Muscle layer of duodenum (tissue), 2 donors: ENCODE measurements at regions not wholly inside any gene's neighbourhood (a gene's known extent, or its start where the extent isn't known, plus 50 kb on each side); places are given as distances from the start of the nearest gene placed in this dataset.

Source experiments
- H3K27ac ChIP-seq: one replicate; pipeline ENCODE4 v1.7.0; 2013; ENCODE audit warnings: mild to moderate bottlenecking, low read length
- H3K27me3 ChIP-seq: one replicate; pipeline ENCODE4 v1.7.0; 2013; ENCODE audit warnings: low read depth, mild to moderate bottlenecking, control low read depth, low read length
- H3K36me3 ChIP-seq, 2 donors: one replicate each; pipeline ENCODE4 v1.7.0; 2013; ENCODE audit warnings: low read length in 2 of 2, control low read depth in 1 of 2, mild to moderate bottlenecking in 1 of 2; ENCODE audit not compliant: insufficient read depth in 2 of 2, control insufficient read depth in 1 of 2
- H3K4me1 ChIP-seq, 2 donors: one replicate each; pipeline ENCODE4 v1.7.0; 2013; ENCODE audit warnings: low read length in 2 of 2, mild to moderate bottlenecking in 2 of 2, control low read depth in 1 of 2, moderate library complexity in 1 of 2; ENCODE audit not compliant: insufficient read depth in 2 of 2, control insufficient read depth in 1 of 2
- H3K4me3 ChIP-seq, 2 donors: one replicate each; pipeline ENCODE4 v1.7.0; 2013; ENCODE audit warnings: low read length in 2 of 2, low read depth in 1 of 2, mild to moderate bottlenecking in 1 of 2
- H3K9me3 ChIP-seq, 2 donors: one replicate each; pipeline ENCODE4 v1.7.0; 2013; ENCODE audit warnings: low read length in 2 of 2, control low read depth in 1 of 2, mild to moderate bottlenecking in 1 of 2; ENCODE audit not compliant: control insufficient read depth in 1 of 2
- donor health status: healthy.

- Histone ChIP-seq H3K36me3 (no peaks in the 10 kb centered on the region), H3K27ac (no peak overlapping the region), H3K9me3 (no peaks in the 10 kb centered on the region), H3K27me3 (no peaks in the 10 kb centered on the region), H3K4me3 (no peak overlapping the region), H3K4me1 (no peaks in the 10 kb centered on the region)
Observed at GRCh38 chr10:52977581-52977980, 205.0 kb upstream of the MBL2 start.

DNA sequence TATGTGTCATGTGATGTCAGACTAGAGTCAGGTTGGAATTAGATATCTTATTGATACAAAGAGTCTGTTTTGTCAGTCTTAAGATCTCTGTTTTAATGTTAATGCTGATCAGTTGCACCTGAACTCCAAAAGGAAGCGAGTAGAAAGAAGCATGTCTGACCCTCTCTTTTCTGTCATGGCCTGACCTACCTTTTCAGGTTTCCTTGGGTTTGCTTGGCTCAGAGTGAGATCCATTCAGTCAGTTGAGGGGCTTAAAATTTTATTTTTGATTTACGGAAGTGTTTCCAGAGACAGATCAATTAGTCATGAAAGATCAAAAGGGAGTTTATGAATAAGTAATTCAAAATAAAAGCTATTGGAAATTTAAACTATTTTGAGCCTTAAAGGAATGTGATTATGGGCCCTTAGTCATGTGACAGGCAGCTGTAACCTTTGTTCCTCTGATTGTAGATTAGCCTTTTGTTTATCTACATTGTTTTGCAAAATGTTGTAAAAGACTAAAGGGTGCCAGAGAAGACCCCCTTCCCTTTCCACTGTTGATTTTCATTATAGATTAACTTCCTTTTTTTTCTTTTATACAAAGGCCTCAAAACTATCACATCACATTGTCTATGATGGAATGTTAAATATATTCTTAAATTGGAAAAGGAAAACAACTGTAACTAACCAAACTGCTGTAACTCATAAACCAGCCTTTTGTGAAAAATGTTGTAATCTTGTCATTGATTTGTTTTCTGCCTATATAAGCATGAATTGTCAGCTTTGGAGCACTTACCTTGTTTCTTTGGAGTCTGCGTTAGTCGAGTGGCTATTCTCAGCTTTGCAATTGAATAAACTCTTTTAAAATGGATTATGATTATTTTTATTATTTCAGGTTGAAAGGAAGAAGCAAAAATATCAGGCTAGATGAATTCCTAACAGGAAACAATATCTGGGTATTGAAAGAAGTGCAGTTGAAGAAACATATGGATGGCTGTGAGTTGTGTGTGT is 195.5 kb upstream of the MBL2 start:
- no peak overlapping the region for H3K27ac ChIP-seq
- H3K4me3 ChIP-seq = no peak overlapping the region
- H3K36me3 ChIP-seq = no peaks in the 10 kb centered on the region
- H3K9me3 ChIP-seq = no peaks in the 10 kb centered on the region
- no peaks in the 10 kb centered on the region for H3K4me1 ChIP-seq
- H3K27me3 ChIP-seq = no peaks in the 10 kb centered on the region

- Histone ChIP-seq H3K27ac (no peak overlapping the region), H3K4me3 (no peak overlapping the region), H3K27me3 (no peaks in the 10 kb centered on the region), H3K36me3 (no peaks in the 10 kb centered on the region), H3K4me1 (no peaks in the 10 kb centered on the region), H3K9me3 (no peaks in the 10 kb centered on the region)
Observed at GRCh38 chr10:52966904-52967303, 194.3 kb upstream of the MBL2 start.

GRCh38 chr10:52965938-52966401 is 193.4 kb upstream of the MBL2 start:
- no peaks in the 10 kb centered on the region for H3K9me3 ChIP-seq
- no peaks in the 10 kb centered on the region for H3K4me1 ChIP-seq
- no peak overlapping the region for H3K4me3 ChIP-seq
- no peak overlapping the region for H3K27ac ChIP-seq
- H3K36me3 ChIP-seq = no peaks in the 10 kb centered on the region
- H3K27me3 ChIP-seq = no peaks in the 10 kb centered on the region

DNA sequence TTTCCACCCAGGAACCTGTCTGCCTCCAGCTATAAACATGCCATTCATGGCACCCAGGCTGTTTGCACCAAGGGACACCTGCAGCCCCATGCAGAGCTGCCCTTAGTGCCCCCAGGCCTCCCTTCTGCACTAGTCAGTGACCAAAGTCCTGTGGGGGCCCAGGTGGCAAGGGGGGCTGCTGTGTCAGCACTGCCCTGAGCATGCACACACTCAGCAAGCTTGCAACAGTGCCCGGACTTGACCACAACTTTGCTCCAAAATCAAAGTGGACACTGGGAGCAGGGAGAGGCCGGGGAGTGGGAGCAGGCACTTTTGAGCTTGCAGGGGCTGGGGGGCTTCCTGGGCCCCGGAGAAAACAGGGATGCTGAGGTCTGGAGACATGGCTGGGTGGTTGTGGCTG is 192.9 kb upstream of the MBL2 start:
- Histone ChIP-seq H3K4me3 (no peak overlapping the region), H3K27me3 (no peaks in the 10 kb centered on the region), H3K27ac (no peak overlapping the region), H3K36me3 (no peaks in the 10 kb centered on the region), H3K4me1 (no peaks in the 10 kb centered on the region), H3K9me3 (no peaks in the 10 kb centered on the region)

DNA sequence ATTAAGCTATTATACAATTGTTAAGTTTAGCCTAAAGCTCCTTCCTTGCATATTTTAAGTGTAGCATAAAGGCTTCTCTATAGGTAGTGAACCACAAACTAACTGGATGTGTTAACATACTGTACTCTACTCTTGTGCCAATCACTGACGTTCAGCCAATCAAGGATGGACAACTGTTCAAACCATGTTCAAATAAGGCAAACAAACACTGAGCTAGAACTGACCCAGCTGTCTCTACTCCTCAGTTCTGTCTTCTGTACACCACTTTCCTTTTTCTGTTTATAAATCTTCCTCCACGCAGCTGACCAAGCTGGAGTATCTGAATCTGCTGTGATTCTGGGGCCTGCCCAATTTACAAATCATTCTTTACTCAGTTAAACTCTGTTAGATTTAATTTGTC is 188.7 kb upstream of the MBL2 start:
- no peak overlapping the region for H3K27ac ChIP-seq
- H3K4me1 ChIP-seq = no peaks in the 10 kb centered on the region
- no peaks in the 10 kb centered on the region for H3K36me3 ChIP-seq
- no peaks in the 10 kb centered on the region for H3K27me3 ChIP-seq
- no peaks in the 10 kb centered on the region for H3K9me3 ChIP-seq
- H3K4me3 ChIP-seq = no peak overlapping the region

- no peak overlapping the region for H3K4me3 ChIP-seq
- H3K9me3 ChIP-seq = no peaks in the 10 kb centered on the region
- H3K4me1 ChIP-seq = no peaks in the 10 kb centered on the region
- no peak overlapping the region for H3K27ac ChIP-seq
- no peaks in the 10 kb centered on the region for H3K27me3 ChIP-seq
- no peaks in the 10 kb centered on the region for H3K36me3 ChIP-seq
Observed at GRCh38 chr10:52959810-52960209, 187.2 kb upstream of the MBL2 start.

- Histone ChIP-seq H3K9me3 (no peaks in the 10 kb centered on the region), H3K36me3 (no peaks in the 10 kb centered on the region), H3K4me1 (no peaks in the 10 kb centered on the region), H3K4me3 (no peak overlapping the region), H3K27ac (no peak overlapping the region), H3K27me3 (no peaks in the 10 kb centered on the region)
Observed at GRCh38 chr10:52956861-52957260, 184.3 kb upstream of the MBL2 start.

GRCh38 chr10:52956461-52956860 is 183.9 kb upstream of the MBL2 start:
- H3K36me3 ChIP-seq = no peaks in the 10 kb centered on the region
- H3K27me3 ChIP-seq = no peaks in the 10 kb centered on the region
- no peaks in the 10 kb centered on the region for H3K9me3 ChIP-seq
- H3K27ac ChIP-seq = no peak overlapping the region
- H3K4me3 ChIP-seq = no peak overlapping the region
- no peaks in the 10 kb centered on the region for H3K4me1 ChIP-seq

DNA sequence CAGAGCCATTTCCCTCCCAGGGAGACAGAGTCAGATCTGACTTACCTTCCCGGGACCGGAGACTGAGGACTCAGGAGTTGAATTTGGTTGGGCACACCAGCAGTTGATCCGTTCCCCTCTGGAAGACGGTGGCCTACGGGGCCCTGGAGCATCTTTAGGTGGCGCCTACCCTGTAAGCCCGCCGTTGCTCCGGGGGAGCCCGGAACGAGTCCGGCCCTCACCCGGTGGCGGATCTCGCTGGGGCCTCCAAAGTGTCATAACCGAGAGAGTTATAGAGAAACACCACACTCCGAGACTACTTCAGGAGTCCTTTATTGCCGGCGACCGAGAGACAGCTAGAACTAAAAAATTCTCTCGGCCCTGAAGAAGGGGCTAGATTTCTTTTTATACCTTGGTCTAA is 182.8 kb upstream of the MBL2 start:
- H3K9me3 ChIP-seq = no peaks in the 10 kb centered on the region
- H3K4me3 ChIP-seq = no peak overlapping the region
- no peak overlapping the region for H3K27ac ChIP-seq
- no peaks in the 10 kb centered on the region for H3K27me3 ChIP-seq
- H3K36me3 ChIP-seq = no peaks in the 10 kb centered on the region
- no peaks in the 10 kb centered on the region for H3K4me1 ChIP-seq

DNA sequence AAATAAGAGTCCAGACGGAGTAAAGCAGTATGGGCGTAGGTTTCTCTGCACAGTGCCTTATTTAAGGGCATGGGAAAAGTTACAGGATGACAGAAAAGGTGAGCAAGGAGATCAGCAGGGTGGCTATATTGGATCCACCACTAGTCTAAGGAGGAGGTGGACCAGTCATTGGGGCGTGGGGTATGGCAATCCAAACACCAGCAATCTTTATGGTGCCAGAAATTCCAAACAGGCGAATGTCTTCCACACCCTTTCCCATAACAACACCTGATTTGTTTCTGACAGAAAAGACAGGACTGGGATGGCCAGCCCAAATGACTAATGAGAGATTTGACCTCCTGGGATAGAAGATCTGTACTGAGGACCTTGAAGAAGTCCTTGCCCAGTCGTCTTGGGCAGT is 181.8 kb upstream of the MBL2 start:
- Histone ChIP-seq H3K4me1 (no peaks in the 10 kb centered on the region), H3K36me3 (no peaks in the 10 kb centered on the region), H3K4me3 (no peak overlapping the region)

More for the DNA sequence above, 181.8 kb upstream of the MBL2 start:
- Histone ChIP-seq H3K9me3 (no peaks in the 10 kb centered on the region), H3K27me3 (no peaks in the 10 kb centered on the region), H3K27ac (no peak overlapping the region)
